D721Med (cell line): ENCODE measurements at regions not wholly inside any gene's neighbourhood (a gene's known extent, or its start where the extent isn't known, plus 50 kb on each side); places are given as distances from the start of the nearest gene placed in this dataset.

Experiments
- DNase-seq: peaks from one replicate; pipeline ENCODE4 v3.0.0; 2011; ENCODE audit warnings: low spot score; ENCODE audit not compliant: insufficient read length
- FAIRE-seq: peaks from 2 replicates; lab custom pipeline; 2011; peaks lifted over from hg19 to GRCh38; lab: Jason Lieb, UNC
- CTCF ChIP-seq: IDR thresholded peaks from 2 replicates; pipeline ENCODE4 v1.5.1; 2012; ENCODE audit warnings: mild to moderate bottlenecking, control low read depth; ENCODE audit not compliant: insufficient read depth; ENCODE audit errors: missing control alignments

- FAIRE-seq = no peak
- TF ChIP-seq CTCF = no peak
These were observed 201.7 kb downstream of the MREG start for GRCh38 chr2:215811409-215812345.

GRCh38 chr2:215811003-215811402 lies 202.3 kb downstream of the MREG start:
- no peak for TF ChIP-seq CTCF
- DNase-seq (no peak), FAIRE-seq (no peak)

More at GRCh38 chr2:215811409-215812345, 201.7 kb downstream of the MREG start:
- DNase-seq = no peak

- no peak for DNase-seq
- no peak for TF ChIP-seq CTCF
- FAIRE-seq = no peak
These were observed 204.4 kb downstream of the MREG start for GRCh38 chr2:215808996-215809395.

- no peak for TF ChIP-seq CTCF
- DNase-seq (no peak), FAIRE-seq (no peak)
These were observed 205.2 kb downstream of the MREG start for GRCh38 chr2:215808194-215808593.

- DNase-seq = no peak
- no peak for FAIRE-seq
- no peak for TF ChIP-seq CTCF
These were observed 207.9 kb downstream of the MREG start for GRCh38 chr2:215805493-215805892.

GRCh38 chr2:215803150-215803549 lies 210.2 kb downstream of the MREG start:
- DNase-seq (no peak), FAIRE-seq (no peak)

More at GRCh38 chr2:215803150-215803549, 210.2 kb downstream of the MREG start:
- TF ChIP-seq CTCF = no peak
